Ishikawa (cell line): ENCODE measurements at regions not wholly inside any gene's neighbourhood (a gene's known extent, or its start where the extent isn't known, plus 50 kb on each side); places are given as distances from the start of the nearest gene placed in this dataset.

Experiments
- CEBPB ChIP-seq: IDR thresholded peaks from 2 replicates; pipeline ENCODE4 v1.6.1; 2012
- CREB1 ChIP-seq: IDR thresholded peaks from 2 replicates; pipeline ENCODE4 v1.6.1; 2012; ENCODE audit warnings: low read depth
- TAF1 ChIP-seq: IDR thresholded peaks from 2 replicates; pipeline ENCODE4 v1.6.1; 2012; ENCODE audit warnings: low read depth, mild to moderate bottlenecking
- USF1 ChIP-seq: IDR thresholded peaks from 2 replicates; pipeline ENCODE4 v1.6.1; 2012
- YY1 ChIP-seq: IDR thresholded peaks from 2 replicates; pipeline ENCODE4 v1.6.1; 2012; ENCODE audit warnings: low read depth

GRCh38 chr14:100660882-100661635 is 65.6 kb upstream of the DLK1 start:
- TF ChIP-seq TAF1: no peak
- no peak for TF ChIP-seq YY1
- no peak for TF ChIP-seq USF1
- TF ChIP-seq CEBPB: no peak
- TF ChIP-seq CREB1: no peak
